T47D (cell line): ENCODE measurements at regions not wholly inside any gene's neighbourhood (a gene's known extent, or its start where the extent isn't known, plus 50 kb on each side); places are given as distances from the start of the nearest gene placed in this dataset.

Experiments used
- DNase-seq, 2 experiments: peaks; one replicate each; pipeline versions ENCODE4 v3.0.0 to v3.0.0-alpha.2; 2011 to 2012; ENCODE audit warnings: low read depth in 1 of 2, low spot score in 1 of 2
- JUND ChIP-seq: IDR thresholded peaks from 2 replicates; pipeline ENCODE4 v1.6.1; 2012; ENCODE audit warnings: low read depth
- in situ Hi-C: cut with HindIII; loops from 2 replicates; pipeline ENCODE4 v1.10.0; 2016; ENCODE audit warnings: low sequenced_read_pairs, low pct_unique_long_range_greater_than_20kb

- DNase-seq, result no peak
- in situ Hi-C loops, result no loop called here
- no peak for TF ChIP-seq JUND
These were observed 588.8 kb downstream of the PRELID2 start for GRCh38 chr5:145246379-145246778.

- in situ Hi-C loops, result no loop called here
- TF ChIP-seq JUND, result no peak
- DNase-seq, result no peak
These were observed 589.8 kb downstream of the PRELID2 start for GRCh38 chr5:145245354-145245753.

- no peak for DNase-seq
- TF ChIP-seq JUND, result no peak
- in situ Hi-C loops, result no loop called here
These were observed 590.4 kb downstream of the PRELID2 start for GRCh38 chr5:145244788-145245187.

- TF ChIP-seq JUND, result no peak
- DNase-seq, result no peak
- in situ Hi-C loops, result no loop called here
These were observed 590.9 kb downstream of the PRELID2 start for GRCh38 chr5:145244251-145244650.

GRCh38 chr5:145243016-145243415, 592.1 kb downstream of the PRELID2 start:
- in situ Hi-C loops, result no loop called here

GRCh38 chr5:145242551-145242950, 592.6 kb downstream of the PRELID2 start:
- no peak for DNase-seq
- TF ChIP-seq JUND, result no peak
- in situ Hi-C loops, result no loop called here

More at GRCh38 chr5:145243016-145243415, 592.1 kb downstream of the PRELID2 start:
- DNase-seq, result no peak
- TF ChIP-seq JUND, result no peak

- DNase-seq, result peak; percentile 31 to 87
- in situ Hi-C loops, result no loop called here
- no peak for TF ChIP-seq JUND
These were observed 597.3 kb downstream of the PRELID2 start for GRCh38 chr5:145237843-145238242.

GRCh38 chr5:145236983-145237382, 598.2 kb downstream of the PRELID2 start:
- TF ChIP-seq JUND, result no peak
- in situ Hi-C loops, result no loop called here
- DNase-seq, result no peak

- DNase-seq, result no peak
- in situ Hi-C loops, result no loop called here
- TF ChIP-seq JUND, result no peak
These were observed 599.0 kb downstream of the PRELID2 start for GRCh38 chr5:145236127-145236526.

- DNase-seq, result no peak
- TF ChIP-seq JUND, result no peak
- in situ Hi-C loops, result no loop called here
These were observed 601.7 kb downstream of the PRELID2 start for GRCh38 chr5:145233461-145233860.

- in situ Hi-C loops, result no loop called here
- no peak for DNase-seq
- no peak for TF ChIP-seq JUND
These were observed 604.4 kb downstream of the PRELID2 start for GRCh38 chr5:145230781-145231180.

GRCh38 chr5:145228564-145228963, 606.6 kb downstream of the PRELID2 start:
- TF ChIP-seq JUND, result no peak
- in situ Hi-C loops, result no loop called here
- DNase-seq, result no peak

GRCh38 chr5:145227881-145228280, 607.3 kb downstream of the PRELID2 start:
- in situ Hi-C loops, result no loop called here
- DNase-seq, result no peak
- no peak for TF ChIP-seq JUND

- no peak for TF ChIP-seq JUND
- in situ Hi-C loops, result no loop called here
- DNase-seq, result no peak
These were observed 608.4 kb downstream of the PRELID2 start for GRCh38 chr5:145226726-145227125.
